GM12872 (cell line): ENCODE measurements at regions not wholly inside any gene's neighbourhood (a gene's known extent, or its start where the extent isn't known, plus 50 kb on each side); places are given as distances from the start of the nearest gene placed in this dataset.

Source experiments
- TF ChIP-seq, protein P1 (sequence below): IDR thresholded peaks from 3 replicates; pipeline ENCODE4 v1.5.1; 2011; ENCODE audit warnings: low read depth, mild to moderate bottlenecking, low read length, moderate library complexity; ENCODE audit not compliant: insufficient read depth

DNA sequence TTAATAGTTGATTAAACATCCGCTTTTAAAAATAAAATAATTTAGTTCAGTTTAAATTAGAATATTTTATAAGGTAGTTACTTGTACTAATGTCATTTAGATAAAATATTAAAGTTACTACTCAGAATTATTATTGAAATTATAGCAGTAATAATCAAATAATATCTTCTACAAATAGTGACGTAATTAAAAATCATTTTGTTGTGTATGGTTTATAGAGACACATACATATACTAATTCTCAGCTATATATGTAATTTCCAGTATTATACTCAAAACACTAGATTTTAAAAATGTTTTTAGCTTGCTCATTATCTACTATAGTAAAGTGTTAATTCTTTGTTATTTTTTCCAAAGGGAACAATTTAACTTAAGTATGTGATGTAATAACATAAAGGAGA, 435.2 kb upstream of the MANEA start:
- TF ChIP-seq, protein P1, sequence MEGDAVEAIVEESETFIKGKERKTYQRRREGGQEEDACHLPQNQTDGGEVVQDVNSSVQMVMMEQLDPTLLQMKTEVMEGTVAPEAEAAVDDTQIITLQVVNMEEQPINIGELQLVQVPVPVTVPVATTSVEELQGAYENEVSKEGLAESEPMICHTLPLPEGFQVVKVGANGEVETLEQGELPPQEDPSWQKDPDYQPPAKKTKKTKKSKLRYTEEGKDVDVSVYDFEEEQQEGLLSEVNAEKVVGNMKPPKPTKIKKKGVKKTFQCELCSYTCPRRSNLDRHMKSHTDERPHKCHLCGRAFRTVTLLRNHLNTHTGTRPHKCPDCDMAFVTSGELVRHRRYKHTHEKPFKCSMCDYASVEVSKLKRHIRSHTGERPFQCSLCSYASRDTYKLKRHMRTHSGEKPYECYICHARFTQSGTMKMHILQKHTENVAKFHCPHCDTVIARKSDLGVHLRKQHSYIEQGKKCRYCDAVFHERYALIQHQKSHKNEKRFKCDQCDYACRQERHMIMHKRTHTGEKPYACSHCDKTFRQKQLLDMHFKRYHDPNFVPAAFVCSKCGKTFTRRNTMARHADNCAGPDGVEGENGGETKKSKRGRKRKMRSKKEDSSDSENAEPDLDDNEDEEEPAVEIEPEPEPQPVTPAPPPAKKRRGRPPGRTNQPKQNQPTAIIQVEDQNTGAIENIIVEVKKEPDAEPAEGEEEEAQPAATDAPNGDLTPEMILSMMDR, result no peak

DNA sequence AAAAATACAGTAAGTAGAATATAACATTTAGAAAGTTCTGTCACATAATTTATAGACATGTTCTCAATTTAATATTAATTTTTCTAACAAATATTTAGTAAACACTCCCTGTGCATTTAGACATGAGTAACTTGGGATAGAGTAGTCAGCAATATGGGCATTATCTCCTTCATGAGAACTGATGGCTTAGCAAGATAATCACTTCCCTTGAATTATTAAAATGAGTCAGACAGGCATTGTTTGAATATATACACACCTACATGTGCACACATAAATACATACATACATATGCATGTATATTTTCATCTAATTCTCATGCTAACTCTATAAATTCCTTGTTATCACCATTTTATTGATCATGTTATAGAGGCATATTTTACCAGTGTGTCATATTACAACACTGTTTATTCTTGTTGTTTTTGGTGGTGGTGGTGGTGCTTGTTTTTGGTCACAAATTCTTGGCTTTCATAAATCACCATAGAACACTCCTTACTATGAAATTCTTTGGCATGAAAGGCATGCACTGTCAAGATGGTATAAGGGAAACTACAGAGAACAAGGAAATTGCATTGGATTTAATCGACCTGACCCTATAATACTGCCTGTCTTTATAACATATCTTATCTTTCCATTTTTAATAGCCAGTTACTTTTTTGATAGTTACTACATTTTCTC, 434.5 kb upstream of the MANEA start:
- TF ChIP-seq, protein P1, result no peak

DNA sequence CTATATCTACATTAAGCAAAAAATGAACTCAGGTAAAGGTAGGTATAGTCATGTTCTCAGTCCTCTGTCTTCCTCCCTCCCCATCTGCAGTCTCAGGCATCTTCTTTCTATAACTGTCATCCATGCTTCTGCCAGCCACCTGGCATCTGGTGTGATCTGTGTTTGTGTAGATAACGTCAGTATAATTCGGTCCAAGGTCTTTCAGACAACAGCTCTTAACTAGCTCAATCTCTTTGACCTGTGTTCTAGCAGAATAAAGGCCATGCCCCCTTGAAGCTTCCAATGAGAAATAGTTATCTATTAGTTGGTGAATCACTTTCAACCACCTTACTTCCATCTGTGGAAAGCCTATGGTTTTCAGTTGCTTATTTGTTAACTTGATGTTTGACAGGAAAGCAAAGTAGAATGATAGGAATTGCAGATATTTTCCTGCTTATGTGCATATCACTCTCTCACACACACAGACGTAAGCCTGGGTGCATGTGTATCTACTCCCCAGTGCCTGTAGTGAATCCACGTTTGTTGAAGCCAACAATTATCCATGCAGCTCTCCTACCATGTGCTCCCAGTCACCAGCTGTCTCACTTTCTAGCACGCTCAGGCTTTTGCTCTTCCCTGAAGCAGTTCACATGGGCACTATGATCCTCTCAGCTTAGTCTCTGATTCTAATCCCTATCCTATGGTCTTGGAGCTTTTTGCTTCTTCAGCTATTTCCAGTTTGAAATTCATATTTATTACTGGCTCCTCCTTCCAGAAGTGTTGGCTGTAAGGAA, 433.7 kb upstream of the MANEA start:
- TF ChIP-seq, protein P1, result no peak

DNA sequence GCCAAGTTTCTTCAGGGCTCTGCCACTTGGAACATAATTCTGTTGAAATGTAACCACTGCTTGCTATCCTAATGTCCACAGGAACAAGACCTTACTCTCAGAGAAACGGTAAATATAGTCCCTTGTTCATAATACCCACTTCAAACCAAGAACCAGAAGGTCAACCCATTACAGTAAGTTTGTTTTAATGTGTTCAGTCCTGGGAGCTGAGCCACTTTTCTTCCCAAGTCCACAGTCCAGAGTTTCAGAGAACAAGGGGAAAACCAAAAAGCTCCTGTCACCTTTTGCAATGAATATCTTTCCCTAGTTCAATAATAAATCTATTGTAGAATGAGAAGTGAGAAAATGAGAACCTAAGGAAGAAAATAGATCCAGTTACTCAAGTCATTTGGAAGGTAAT, 431.9 kb upstream of the MANEA start:
- TF ChIP-seq, protein P1, result no peak

DNA sequence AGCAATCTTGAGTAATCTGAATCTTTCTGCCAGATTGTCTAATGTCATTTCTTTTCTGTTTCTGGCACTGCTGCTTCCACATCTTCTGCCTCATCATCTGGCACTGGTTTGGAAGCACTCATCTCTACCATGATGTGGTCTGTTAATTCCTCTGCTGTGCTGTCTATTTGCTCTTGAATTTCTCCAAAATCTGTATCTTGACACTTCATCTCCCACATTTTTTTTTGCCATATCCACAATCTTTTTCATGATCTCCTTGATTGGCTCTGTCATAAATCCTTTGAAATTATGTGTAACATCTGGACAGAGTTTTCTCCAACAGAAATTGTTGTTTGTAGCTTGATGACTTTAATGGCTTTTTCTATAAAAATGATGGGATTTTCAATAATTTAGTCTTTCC, 417.8 kb upstream of the MANEA start:
- TF ChIP-seq, protein P1, result no peak

DNA sequence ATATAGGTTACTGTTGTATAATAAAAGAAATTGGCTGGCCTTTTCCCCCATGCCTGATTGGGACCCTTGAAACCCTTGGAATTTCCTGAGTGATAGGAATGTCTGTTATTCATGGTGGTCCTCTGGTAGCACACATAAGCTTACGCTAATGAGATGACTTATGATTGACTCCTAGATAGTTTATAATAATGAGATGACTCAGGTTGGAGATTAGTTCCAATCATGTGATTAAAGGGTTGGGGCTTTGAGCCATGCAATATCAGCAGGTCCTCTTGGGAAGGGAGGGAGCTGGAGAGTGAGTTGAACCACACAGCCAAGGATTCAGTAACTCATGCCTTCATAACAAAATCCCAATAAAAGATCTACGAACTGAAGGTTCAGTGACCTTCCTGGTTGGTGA, 407.6 kb upstream of the MANEA start:
- TF ChIP-seq, protein P1, result no peak

DNA sequence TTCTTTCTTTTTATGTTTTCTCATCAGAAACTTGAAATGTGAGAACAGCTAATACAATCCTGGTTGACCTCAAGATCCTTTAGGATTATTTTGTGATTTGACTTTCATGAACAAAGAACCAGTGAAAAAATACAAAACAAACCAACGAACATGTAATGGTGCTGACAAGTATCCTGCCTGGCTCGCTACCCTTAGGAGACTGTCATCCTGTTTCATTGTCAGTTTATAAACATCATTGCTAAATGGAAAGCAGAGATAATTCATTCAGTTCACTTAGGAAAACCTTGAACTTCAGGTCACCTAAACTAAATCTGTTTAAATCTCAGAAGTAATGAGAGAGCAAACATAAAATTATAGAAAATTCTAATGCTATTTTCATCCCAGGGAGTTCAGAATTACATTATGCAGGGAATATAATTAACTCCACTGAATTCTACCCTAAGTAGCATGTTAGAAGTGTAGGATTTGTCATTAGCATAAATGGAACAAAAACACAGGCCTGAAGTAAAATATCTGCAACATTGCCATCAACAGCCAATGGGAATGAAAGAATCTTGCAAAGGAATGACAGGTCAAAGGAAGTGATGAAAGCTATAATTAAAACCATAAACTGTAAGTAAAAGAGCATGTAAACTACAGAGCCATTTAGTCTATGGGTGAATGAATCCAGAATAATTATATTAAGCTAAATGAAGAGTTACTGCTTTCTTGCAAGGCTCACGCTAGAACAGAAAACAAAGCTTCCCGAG, 401.2 kb upstream of the MANEA start:
- TF ChIP-seq, protein P1, result no peak
